Muscle layer of colon (tissue), 2 donors: ENCODE measurements at regions not wholly inside any gene's neighbourhood (a gene's known extent, or its start where the extent isn't known, plus 50 kb on each side); places are given as distances from the start of the nearest gene placed in this dataset.

Source experiments
- H3K27ac ChIP-seq: one replicate; pipeline ENCODE4 v1.7.0; 2013; ENCODE audit warnings: low read depth, mild to moderate bottlenecking, low read length, moderate library complexity
- H3K27me3 ChIP-seq, 2 donors: one replicate each; pipeline ENCODE4 v1.7.0; 2013; ENCODE audit warnings: low read length in 2 of 2, mild to moderate bottlenecking in 2 of 2; ENCODE audit not compliant: insufficient read depth in 2 of 2, control insufficient read depth in 1 of 2
- H3K36me3 ChIP-seq: one replicate; pipeline ENCODE4 v1.7.0; 2013; ENCODE audit warnings: mild to moderate bottlenecking, low read length; ENCODE audit not compliant: insufficient read depth
- H3K4me1 ChIP-seq: one replicate; pipeline ENCODE4 v1.7.0; 2013; ENCODE audit warnings: mild to moderate bottlenecking, low read length; ENCODE audit not compliant: insufficient read depth
- H3K4me3 ChIP-seq, 2 donors: one replicate each; pipeline ENCODE4 v1.7.0; 2013; ENCODE audit warnings: low read length in 2 of 2, low read depth in 1 of 2, mild to moderate bottlenecking in 1 of 2, moderate library complexity in 1 of 2
- H3K9ac ChIP-seq: one replicate; pipeline ENCODE4 v1.7.0; 2013; ENCODE audit warnings: low read length
- H3K9me3 ChIP-seq: one replicate; pipeline ENCODE4 v1.7.0; 2013; ENCODE audit warnings: mild to moderate bottlenecking, low read length
- donor health status: abdominal sarcoma.
- donor health status: Adenocarcinoma of cecum.

GRCh38 chr14:84961637-84962036 is 568.3 kb upstream of the FLRT2 start:
- Histone ChIP-seq H3K9me3 (no peaks in the 10 kb centered on the region), H3K36me3 (no peaks in the 10 kb centered on the region), H3K27ac (no peak overlapping the region), H3K4me3 (no peak overlapping the region), H3K27me3 (no peaks in the 10 kb centered on the region), H3K9ac (no peak overlapping the region), H3K4me1 (no peaks in the 10 kb centered on the region)

- Histone ChIP-seq H3K27ac (no peak overlapping the region), H3K27me3 (no peaks in the 10 kb centered on the region), H3K9ac (no peak overlapping the region), H3K9me3 (no peaks in the 10 kb centered on the region), H3K36me3 (no peaks in the 10 kb centered on the region), H3K4me3 (no peak overlapping the region), H3K4me1 (no peaks in the 10 kb centered on the region)
These were observed 566.4 kb upstream of the FLRT2 start for GRCh38 chr14:84963518-84963917.

- no peak overlapping the region for H3K9ac ChIP-seq
- no peaks in the 10 kb centered on the region for H3K4me1 ChIP-seq
- H3K27me3 ChIP-seq, result no peaks in the 10 kb centered on the region
- no peaks in the 10 kb centered on the region for H3K36me3 ChIP-seq
- no peak overlapping the region for H3K4me3 ChIP-seq
- H3K9me3 ChIP-seq, result no peaks in the 10 kb centered on the region
- H3K27ac ChIP-seq, result no peak overlapping the region
These were observed 564.7 kb upstream of the FLRT2 start for GRCh38 chr14:84965279-84965678.

DNA sequence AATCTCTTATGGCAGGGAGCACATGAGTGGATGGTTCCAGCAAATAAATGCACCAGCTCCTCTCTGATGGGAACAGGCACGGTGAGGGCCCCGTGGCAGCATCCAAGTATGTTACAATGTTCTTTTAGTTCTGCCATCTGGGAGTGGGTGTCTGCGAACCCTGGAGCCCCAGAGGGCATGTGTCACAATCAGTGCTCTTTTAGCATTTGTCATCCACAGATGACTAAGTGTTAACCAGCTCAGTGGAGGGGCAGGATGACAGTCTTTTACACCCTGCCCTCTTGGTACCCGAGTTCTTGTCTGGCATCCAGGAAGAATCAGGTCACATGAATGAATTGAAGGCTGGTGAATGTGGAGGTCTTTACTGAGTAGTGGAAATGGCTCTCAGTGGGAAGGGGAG is 560.4 kb upstream of the FLRT2 start:
- no peak overlapping the region for H3K9ac ChIP-seq
- H3K27me3 ChIP-seq, result no peaks in the 10 kb centered on the region
- H3K9me3 ChIP-seq, result no peaks in the 10 kb centered on the region
- H3K27ac ChIP-seq, result no peak overlapping the region
- no peak overlapping the region for H3K4me3 ChIP-seq
- no peaks in the 10 kb centered on the region for H3K4me1 ChIP-seq
- no peaks in the 10 kb centered on the region for H3K36me3 ChIP-seq

DNA sequence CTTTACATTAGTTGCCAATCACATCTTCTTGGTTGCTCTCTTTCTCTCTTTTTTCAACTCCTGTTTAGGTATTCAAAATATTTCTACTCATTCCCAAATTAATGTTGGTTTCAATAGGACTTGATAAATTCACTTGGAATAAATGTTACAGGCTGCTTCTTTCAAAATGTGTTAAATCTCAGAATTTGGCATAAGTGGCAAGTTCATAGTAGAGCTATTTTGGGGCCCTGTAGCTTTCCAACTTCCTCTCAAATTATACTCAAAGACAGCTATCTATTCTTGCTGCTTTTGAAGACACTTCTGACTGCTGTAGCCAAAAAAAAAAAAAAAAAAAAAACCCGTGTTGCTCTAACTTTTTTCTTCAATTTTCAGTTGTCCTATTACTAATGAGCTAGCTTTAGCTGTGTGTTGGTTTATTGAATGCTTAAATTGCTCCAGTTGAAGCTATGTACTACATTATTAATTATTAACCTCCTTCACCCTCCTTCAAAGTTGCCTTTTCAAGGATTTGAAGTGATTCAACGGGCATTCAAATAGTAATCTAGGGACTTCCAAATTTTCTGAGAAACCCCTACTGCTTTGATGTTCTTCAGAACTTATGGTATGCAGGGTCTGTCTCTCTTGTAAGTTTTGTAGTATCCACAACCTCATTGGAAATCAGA is 554.6 kb upstream of the FLRT2 start:
- Histone ChIP-seq H3K27ac (no peak overlapping the region), H3K9ac (no peak overlapping the region), H3K27me3 (no peaks in the 10 kb centered on the region), H3K4me1 (no peaks in the 10 kb centered on the region), H3K9me3 (no peaks in the 10 kb centered on the region), H3K36me3 (no peaks in the 10 kb centered on the region), H3K4me3 (no peak overlapping the region)

DNA sequence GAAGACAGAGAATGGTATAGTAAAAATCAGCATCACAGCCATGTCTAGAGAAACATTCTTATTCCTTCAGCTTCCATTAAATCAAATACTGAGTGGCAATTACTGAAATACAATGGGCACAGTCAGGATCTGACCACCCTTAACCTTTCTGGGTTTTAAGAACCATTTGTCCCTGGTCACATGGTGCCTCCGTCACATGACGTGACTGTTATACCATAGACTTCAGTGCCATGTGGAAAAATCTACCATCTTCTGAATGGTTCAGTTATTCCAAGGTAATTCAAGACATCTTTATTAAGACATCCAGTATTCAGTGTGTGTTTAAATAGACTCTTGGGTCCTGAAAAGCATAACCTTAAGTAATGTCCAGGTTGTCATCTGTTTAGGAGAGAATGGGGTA is 553.1 kb upstream of the FLRT2 start:
- H3K4me1 ChIP-seq, result no peaks in the 10 kb centered on the region
- H3K27ac ChIP-seq, result no peak overlapping the region
- no peak overlapping the region for H3K4me3 ChIP-seq
- no peaks in the 10 kb centered on the region for H3K36me3 ChIP-seq
- H3K27me3 ChIP-seq, result no peaks in the 10 kb centered on the region
- no peaks in the 10 kb centered on the region for H3K9me3 ChIP-seq
- no peak overlapping the region for H3K9ac ChIP-seq

DNA sequence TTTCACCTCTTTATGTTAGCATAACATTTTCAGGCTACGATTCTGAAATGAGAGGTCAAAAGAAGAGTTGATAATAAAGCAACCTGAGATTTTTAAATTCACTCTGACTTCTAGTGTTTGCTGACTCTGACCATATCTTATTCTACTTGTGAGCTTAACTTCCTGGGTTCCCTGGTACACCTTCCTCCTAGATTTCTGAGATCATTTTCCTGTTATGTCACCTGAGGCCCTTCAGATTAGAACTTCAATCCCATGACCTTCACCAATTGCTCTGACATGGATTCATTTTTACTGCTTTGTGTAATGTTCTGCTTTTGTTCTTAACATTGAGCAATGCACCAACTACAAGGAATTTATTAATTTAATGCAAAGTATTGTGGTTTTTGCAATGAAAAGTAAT is 542.9 kb upstream of the FLRT2 start:
- Histone ChIP-seq H3K9ac (no peak overlapping the region), H3K9me3 (no peaks in the 10 kb centered on the region), H3K4me3 (no peak overlapping the region), H3K27ac (no peak overlapping the region), H3K4me1 (no peaks in the 10 kb centered on the region), H3K36me3 (no peaks in the 10 kb centered on the region), H3K27me3 (no peaks in the 10 kb centered on the region)

- no peak overlapping the region for H3K4me3 ChIP-seq
- H3K36me3 ChIP-seq, result no peaks in the 10 kb centered on the region
- no peaks in the 10 kb centered on the region for H3K9me3 ChIP-seq
- H3K4me1 ChIP-seq, result no peaks in the 10 kb centered on the region
- H3K27ac ChIP-seq, result no peak overlapping the region
- no peaks in the 10 kb centered on the region for H3K27me3 ChIP-seq
- H3K9ac ChIP-seq, result no peak overlapping the region
These were observed 541.6 kb upstream of the FLRT2 start for GRCh38 chr14:84988357-84988756.

DNA sequence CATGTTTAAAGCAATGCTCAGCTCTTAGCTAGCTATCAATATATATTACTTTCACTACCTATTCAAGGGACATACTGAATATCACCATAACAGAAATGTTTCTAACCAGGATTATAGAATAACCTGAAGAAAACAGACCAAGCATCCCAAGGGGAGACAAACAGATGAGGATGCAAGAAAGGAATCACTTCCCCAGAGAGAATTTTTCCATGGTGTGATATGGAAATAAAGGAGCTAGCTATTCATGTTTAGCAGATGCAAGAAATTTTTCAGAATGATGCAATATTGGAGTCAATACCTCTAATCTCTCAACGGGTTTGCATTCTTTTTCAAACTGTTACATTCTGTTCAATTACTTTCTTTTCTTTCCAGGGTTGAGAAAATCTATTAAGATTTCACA is 538.9 kb upstream of the FLRT2 start:
- Histone ChIP-seq H3K27me3 (no peaks in the 10 kb centered on the region), H3K36me3 (no peaks in the 10 kb centered on the region), H3K9ac (no peak overlapping the region), H3K9me3 (no peaks in the 10 kb centered on the region), H3K4me1 (no peaks in the 10 kb centered on the region), H3K4me3 (no peak overlapping the region), H3K27ac (no peak overlapping the region)

DNA sequence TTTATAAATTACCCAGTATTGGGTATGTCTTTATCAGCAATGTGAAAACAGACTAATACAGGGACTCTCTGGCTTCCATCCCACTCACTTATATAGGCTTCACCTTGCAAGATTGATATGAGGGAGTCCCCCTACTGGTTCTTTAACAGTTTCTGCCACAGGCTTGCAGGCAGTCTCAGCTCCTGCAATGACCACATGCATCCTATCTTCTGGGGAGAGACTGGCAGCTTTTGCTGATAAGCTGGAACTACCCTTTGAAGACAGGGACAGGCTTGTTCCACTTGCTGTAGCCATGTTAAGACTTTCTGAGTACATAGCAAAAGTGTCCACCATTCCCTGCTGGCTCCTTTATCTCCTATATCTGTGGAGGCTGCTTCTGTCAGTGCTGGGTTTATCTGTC is 531.7 kb upstream of the FLRT2 start:
- no peaks in the 10 kb centered on the region for H3K4me1 ChIP-seq
- H3K9ac ChIP-seq, result no peak overlapping the region
- no peak overlapping the region for H3K27ac ChIP-seq
- H3K9me3 ChIP-seq, result no peaks in the 10 kb centered on the region
- H3K36me3 ChIP-seq, result no peaks in the 10 kb centered on the region
- no peaks in the 10 kb centered on the region for H3K27me3 ChIP-seq
- H3K4me3 ChIP-seq, result no peak overlapping the region

GRCh38 chr14:85002846-85003245 is 527.1 kb upstream of the FLRT2 start:
- no peaks in the 10 kb centered on the region for H3K4me1 ChIP-seq
- no peaks in the 10 kb centered on the region for H3K27me3 ChIP-seq
- H3K9ac ChIP-seq, result no peak overlapping the region
- H3K27ac ChIP-seq, result no peak overlapping the region
- H3K36me3 ChIP-seq, result no peaks in the 10 kb centered on the region
- no peak overlapping the region for H3K4me3 ChIP-seq
- H3K9me3 ChIP-seq, result no peaks in the 10 kb centered on the region

DNA sequence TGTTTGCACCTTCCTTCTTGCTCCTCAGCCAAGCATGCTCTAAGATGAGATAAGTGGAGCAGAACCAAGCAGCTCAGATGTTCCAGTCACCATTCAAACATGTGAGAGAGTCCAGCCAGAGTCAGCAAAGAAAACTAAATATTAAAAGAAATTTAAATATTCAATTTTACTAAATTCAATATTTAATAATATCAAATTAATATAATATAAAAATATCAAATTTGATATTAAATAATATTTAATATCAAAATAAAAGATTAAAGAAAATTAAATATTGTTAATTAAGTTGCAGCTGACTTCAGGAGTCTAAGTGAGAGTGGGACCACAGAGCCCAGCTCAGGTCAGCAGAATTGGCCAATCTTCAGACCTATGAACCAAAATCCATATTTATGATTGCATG is 526.1 kb upstream of the FLRT2 start:
- H3K36me3 ChIP-seq, result no peaks in the 10 kb centered on the region
- no peak overlapping the region for H3K4me3 ChIP-seq
- no peaks in the 10 kb centered on the region for H3K4me1 ChIP-seq
- no peaks in the 10 kb centered on the region for H3K9me3 ChIP-seq
- H3K27ac ChIP-seq, result no peak overlapping the region
- no peak overlapping the region for H3K9ac ChIP-seq
- H3K27me3 ChIP-seq, result no peaks in the 10 kb centered on the region
